Stomach smooth muscle (tissue), 2 donors: ENCODE measurements at regions not wholly inside any gene's neighbourhood (a gene's known extent, or its start where the extent isn't known, plus 50 kb on each side); places are given as distances from the start of the nearest gene placed in this dataset.

Source experiments
- H3K27ac ChIP-seq: one replicate; pipeline ENCODE4 v1.7.0; 2013; ENCODE audit warnings: mild to moderate bottlenecking, low read length, inconsistent platforms
- H3K27me3 ChIP-seq, 2 donors: one replicate each; pipeline ENCODE4 v1.7.0; 2013; ENCODE audit warnings: low read length in 2 of 2; ENCODE audit not compliant: insufficient read depth in 2 of 2, control insufficient read depth in 1 of 2
- H3K36me3 ChIP-seq, 2 donors: one replicate each; pipeline ENCODE4 v1.7.0; 2013; ENCODE audit warnings: low read length in 2 of 2; ENCODE audit not compliant: control insufficient read depth in 2 of 2, insufficient read depth in 2 of 2
- H3K4me1 ChIP-seq: one replicate; pipeline ENCODE4 v1.7.0; 2013; ENCODE audit warnings: low read length; ENCODE audit not compliant: control insufficient read depth, insufficient read depth
- H3K4me3 ChIP-seq, 2 donors: one replicate each; pipeline ENCODE4 v1.7.0; 2013; ENCODE audit warnings: low read length in 2 of 2
- H3K9ac ChIP-seq, 2 donors: one replicate each; pipeline ENCODE4 v1.7.0; 2013; ENCODE audit warnings: low read length in 2 of 2, mild to moderate bottlenecking in 1 of 2
- H3K9me3 ChIP-seq, 2 donors: one replicate each; pipeline ENCODE4 v1.7.0; 2013; ENCODE audit warnings: low read length in 2 of 2; ENCODE audit not compliant: control insufficient read depth in 2 of 2
- donor health status: healthy.
- donor health status: Pancreatic carcinoma.

DNA sequence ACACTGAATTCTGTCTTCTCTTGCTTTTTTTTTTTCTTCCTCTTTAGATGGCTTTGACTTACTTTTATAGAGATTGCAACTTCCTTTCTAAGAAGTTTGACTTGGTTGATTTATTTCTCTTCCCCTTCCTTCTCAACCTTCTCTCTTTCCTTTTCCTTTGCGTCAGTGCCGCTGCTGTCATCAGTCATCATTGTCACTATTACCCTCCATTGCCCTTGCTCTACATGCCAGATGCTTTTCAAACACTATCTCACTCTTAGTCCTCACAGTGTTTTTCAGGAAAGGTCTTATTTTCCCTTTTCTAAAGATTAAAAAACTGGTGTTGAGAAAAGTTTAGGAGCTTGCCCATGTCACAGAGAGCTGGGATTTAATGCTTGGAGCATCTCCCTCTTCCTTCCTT lies 74.7 kb upstream of the C11orf87 start:
- H3K36me3 ChIP-seq: no peaks in the 10 kb centered on the region

DNA sequence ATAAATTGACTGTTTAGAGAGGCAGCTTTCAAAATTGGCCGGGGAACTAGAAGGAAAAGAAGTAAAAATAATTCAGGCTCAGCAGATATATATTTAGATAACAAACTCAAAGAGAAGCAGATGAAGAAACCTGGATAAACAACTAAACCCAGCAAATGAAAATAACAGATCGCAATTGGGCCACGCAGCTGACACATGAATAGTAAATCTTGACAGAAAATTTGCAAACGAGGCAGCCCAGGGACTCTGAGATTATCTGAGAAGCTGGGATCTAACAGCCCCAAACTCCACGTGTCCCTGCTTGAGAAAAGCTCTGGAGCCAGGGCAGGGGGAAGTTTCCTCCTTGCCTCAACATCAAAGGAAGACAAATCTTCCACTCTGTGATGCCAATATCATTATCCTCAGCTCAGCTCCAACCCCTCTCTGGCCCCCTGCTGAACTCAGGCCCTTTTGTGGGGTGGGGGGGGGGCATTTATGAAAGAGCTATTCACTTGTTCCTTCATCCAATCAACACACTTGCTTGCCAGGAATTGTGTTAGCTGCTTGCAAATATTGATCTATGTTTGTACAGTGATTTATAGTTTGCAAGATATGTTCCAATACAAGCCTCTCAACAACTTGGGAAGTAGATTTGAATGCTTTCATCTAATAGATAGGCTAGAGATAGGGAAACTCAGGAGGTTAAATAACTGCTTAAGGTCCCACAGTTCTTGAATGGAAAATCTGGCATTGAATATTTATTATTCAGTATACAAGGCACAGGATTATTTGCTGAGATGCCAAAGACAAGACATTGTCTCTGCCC lies 72.5 kb upstream of the C11orf87 start:
- Histone ChIP-seq H3K4me3 (no peak overlapping the region), H3K4me1 (no peaks in the 10 kb centered on the region), H3K9ac (no peak overlapping the region), H3K9me3 (no peaks in the 10 kb centered on the region), H3K27ac (no peak overlapping the region), H3K36me3 (no peaks in the 10 kb centered on the region), H3K27me3 (no peaks in the 10 kb centered on the region)

More for the DNA sequence above, 74.7 kb upstream of the C11orf87 start:
- Histone ChIP-seq H3K4me3 (no peak overlapping the region), H3K27me3 (no peaks in the 10 kb centered on the region), H3K27ac (no peak overlapping the region), H3K9ac (no peak overlapping the region), H3K9me3 (no peaks in the 10 kb centered on the region), H3K4me1 (no peaks in the 10 kb centered on the region)

DNA sequence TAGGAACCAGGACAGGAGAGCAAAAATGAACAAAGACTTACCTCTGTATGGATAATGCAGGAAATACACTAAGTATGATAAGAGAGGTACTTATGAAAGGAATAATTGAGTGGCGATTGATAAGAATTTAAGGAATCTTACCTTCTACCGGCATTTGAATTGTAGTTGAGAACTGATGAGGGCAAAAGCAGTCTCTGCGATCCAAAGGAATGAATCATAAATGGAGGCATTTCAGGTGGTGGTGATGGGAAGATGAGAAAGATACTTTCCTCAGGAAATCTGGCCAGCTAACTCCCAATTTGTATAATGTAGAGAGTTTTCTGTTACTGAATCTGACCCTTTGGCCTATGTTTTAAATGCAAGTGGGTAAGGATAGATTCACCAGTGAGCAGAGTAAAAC lies 71.9 kb upstream of the C11orf87 start:
- no peaks in the 10 kb centered on the region for H3K4me1 ChIP-seq
- no peak overlapping the region for H3K4me3 ChIP-seq
- no peaks in the 10 kb centered on the region for H3K9me3 ChIP-seq
- no peaks in the 10 kb centered on the region for H3K36me3 ChIP-seq
- no peak overlapping the region for H3K9ac ChIP-seq
- H3K27me3 ChIP-seq: no peaks in the 10 kb centered on the region
- H3K27ac ChIP-seq: no peak overlapping the region

DNA sequence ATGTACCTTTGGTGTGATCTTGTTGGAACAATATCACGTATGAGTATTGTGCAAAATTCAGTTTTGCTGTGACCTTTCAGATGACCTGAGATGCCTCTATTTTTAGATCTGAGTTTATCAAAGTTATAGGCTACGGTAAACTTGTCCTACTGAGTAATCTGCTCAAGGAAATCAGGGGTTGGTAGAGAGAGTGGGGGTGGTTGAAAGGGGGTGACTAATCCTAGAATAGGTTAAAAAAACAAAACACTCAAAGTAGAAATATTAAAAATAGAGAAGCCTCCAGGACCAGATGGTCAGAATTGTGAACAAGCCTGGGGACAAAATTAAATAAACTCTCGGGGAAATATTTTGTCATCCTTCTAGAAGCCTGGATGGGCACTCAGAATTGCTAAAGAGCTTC lies 59.9 kb upstream of the C11orf87 start:
- H3K9me3 ChIP-seq: no peaks in the 10 kb centered on the region
- no peak overlapping the region for H3K27ac ChIP-seq
- no peaks in the 10 kb centered on the region for H3K4me1 ChIP-seq
- H3K9ac ChIP-seq: no peak overlapping the region
- H3K36me3 ChIP-seq: no peaks in the 10 kb centered on the region
- no peak overlapping the region for H3K4me3 ChIP-seq
- H3K27me3 ChIP-seq: no peaks in the 10 kb centered on the region

DNA sequence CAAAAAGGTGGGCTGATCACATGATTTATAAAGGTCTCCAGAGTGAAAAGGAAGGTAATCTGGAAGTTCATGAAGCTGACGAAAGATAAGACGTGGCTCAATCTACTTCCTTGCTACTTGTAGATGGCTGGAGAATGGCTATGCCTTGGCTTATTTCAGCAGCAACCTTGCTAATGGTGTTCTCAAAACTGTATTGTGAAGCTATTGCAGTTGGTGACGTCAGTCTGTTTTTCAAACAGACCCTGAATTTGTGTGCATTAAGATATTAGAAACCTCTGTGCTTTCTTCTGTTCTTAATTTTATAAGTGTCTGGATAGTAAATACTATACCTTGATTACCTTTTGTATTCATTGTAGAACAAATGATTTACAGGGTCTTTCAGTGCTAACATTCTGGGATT lies 58.3 kb upstream of the C11orf87 start:
- Histone ChIP-seq H3K4me3 (no peak overlapping the region), H3K27ac (no peak overlapping the region), H3K27me3 (no peaks in the 10 kb centered on the region), H3K9me3 (peaks cover 0 to 2% of the 10 kb centered on the region in 2 donors), H3K4me1 (no peaks in the 10 kb centered on the region), H3K36me3 (no peaks in the 10 kb centered on the region), H3K9ac (no peak overlapping the region)

DNA sequence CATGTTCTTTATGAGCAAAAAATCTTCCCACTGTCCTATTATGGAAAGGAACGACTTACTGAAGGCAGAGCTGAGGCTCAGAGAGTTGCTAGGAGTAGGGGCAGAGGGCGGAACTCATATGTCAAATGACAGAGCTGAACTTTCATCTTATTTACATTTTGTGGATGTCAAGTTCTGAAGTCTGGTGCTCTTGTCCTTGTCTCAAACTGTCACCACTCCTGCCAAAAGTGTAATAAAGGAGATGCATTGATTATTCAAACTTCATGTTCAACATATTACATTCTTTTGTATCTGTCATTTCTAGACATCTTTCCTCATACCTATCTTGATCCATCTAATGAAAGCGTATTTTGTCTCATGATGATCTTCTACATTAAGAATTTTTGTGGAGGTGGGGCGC lies 57.1 kb upstream of the C11orf87 start:
- Histone ChIP-seq H3K4me3 (no peak overlapping the region), H3K4me1 (no peaks in the 10 kb centered on the region), H3K9me3 (peaks cover 0 to 2% of the 10 kb centered on the region in 2 donors), H3K27ac (no peak overlapping the region), H3K36me3 (no peaks in the 10 kb centered on the region), H3K9ac (no peak overlapping the region), H3K27me3 (no peaks in the 10 kb centered on the region)

DNA sequence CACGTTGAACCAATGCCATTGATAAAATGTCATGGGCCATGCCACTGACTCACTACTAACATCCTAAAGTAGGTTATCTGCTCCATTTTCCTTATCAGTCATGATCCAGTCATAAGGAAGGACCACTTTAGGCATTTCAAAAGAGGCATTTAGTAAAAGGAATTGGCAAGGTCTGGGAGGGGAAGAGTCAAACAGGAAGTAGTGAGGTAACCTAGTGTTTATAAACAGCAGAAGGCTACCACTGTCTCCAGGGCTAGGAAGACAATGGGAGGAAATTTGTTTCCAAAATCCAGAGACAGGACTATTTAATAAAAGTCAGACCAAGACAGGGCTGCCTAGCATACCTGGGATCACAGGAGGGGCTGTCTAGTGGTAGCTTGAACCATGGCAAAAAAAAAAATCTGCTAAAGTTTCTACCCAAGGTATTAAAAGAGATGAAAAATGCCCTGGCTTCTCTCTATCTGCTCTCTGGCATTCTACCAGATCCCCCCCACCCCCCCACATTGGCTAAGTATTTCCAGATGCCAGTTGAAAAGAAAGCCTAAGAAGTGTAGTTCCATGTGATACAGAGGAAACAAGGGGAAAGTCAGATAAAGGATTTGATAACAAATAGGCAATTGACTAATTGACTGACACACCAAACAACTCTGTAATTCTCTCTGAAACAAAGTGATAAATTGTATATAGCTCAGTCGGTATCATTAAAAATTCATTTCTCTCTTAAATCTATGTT lies 50.4 kb upstream of the C11orf87 start:
- H3K27me3 ChIP-seq: no peaks in the 10 kb centered on the region
- H3K27ac ChIP-seq: no peak overlapping the region
- H3K4me3 ChIP-seq: no peak overlapping the region
- H3K36me3 ChIP-seq: no peaks in the 10 kb centered on the region
- H3K9ac ChIP-seq: no peak overlapping the region
- no peaks in the 10 kb centered on the region for H3K4me1 ChIP-seq
- peaks cover 0 to 2% of the 10 kb centered on the region in 2 donors for H3K9me3 ChIP-seq
